Stomach (tissue), 4 donors: ENCODE measurements at regions not wholly inside any gene's neighbourhood (a gene's known extent, or its start where the extent isn't known, plus 50 kb on each side); places are given as distances from the start of the nearest gene placed in this dataset.

Experiments used
- CTCF ChIP-seq, 7 experiments: fragments of 450-650 bp in 4 of 7; fragments of 200-600 bp in 3 of 7; sonication (generic) in 3 of 7; IDR thresholded peaks; one replicate each; pipeline ENCODE4 v1.5.1; 2016 to 2019; ENCODE audit warnings: antibody characterized with exemption in 7 of 7, control low read depth in 2 of 7, mild to moderate bottlenecking in 1 of 7
- POLR2A ChIP-seq, 4 donors: fragments of 450-650 bp; IDR thresholded peaks; one replicate each; pipeline ENCODE4 v1.6.1; 2016; ENCODE audit warnings: antibody characterized with exemption in 4 of 4, control low read depth in 2 of 4, mild to moderate bottlenecking in 1 of 4, moderate library complexity in 1 of 4

GRCh38 chr17:33494151-33494550 lies 201.1 kb upstream of the ASIC2 start:
- no peak for TF ChIP-seq POLR2A (IDR thresholded peaks at IDR 0.05)
- no peak for TF ChIP-seq CTCF (IDR thresholded peaks at IDR 0.05)
